HG03432 (cell line): ENCODE measurements at regions not wholly inside any gene's neighbourhood (a gene's known extent, or its start where the extent isn't known, plus 50 kb on each side); places are given as distances from the start of the nearest gene placed in this dataset.

Experiments used
- ATAC-seq: cut with Tn5 transposase; IDR thresholded peaks from one replicate; pipeline ENCODE4 v1.9.1; 2021; ENCODE audit warnings: mild to moderate bottlenecking, moderate library complexity; ENCODE audit not compliant: unreplicated experiment

- ATAC-seq: no peak
These were observed 1129.9 kb downstream of the BRD1 start for GRCh38 chr22:48697694-48698276.

- ATAC-seq: no peak
These were observed 1130.5 kb downstream of the BRD1 start for GRCh38 chr22:48697223-48697622.

GRCh38 chr22:48696371-48696770, 1131.3 kb downstream of the BRD1 start:
- no peak for ATAC-seq

GRCh38 chr22:48695731-48696305, 1131.9 kb downstream of the BRD1 start:
- no peak for ATAC-seq

- ATAC-seq: no peak
These were observed 1132.4 kb downstream of the BRD1 start for GRCh38 chr22:48695251-48695650.

- no peak for ATAC-seq
These were observed 1133.3 kb downstream of the BRD1 start for GRCh38 chr22:48694296-48694883.

GRCh38 chr22:48693377-48694135, 1134.1 kb downstream of the BRD1 start:
- no peak for ATAC-seq

- ATAC-seq: no peak
These were observed 1134.8 kb downstream of the BRD1 start for GRCh38 chr22:48692734-48693376.

GRCh38 chr22:48691431-48691851, 1136.2 kb downstream of the BRD1 start:
- ATAC-seq: no peak

- ATAC-seq: no peak
These were observed 1136.9 kb downstream of the BRD1 start for GRCh38 chr22:48690583-48691317.

GRCh38 chr22:48689206-48689605, 1138.5 kb downstream of the BRD1 start:
- no peak for ATAC-seq

- no peak for ATAC-seq
These were observed 1139.3 kb downstream of the BRD1 start for GRCh38 chr22:48688366-48688765.

- no peak for ATAC-seq
These were observed 1140.1 kb downstream of the BRD1 start for GRCh38 chr22:48687606-48688005.

GRCh38 chr22:48686694-48687302, 1140.9 kb downstream of the BRD1 start:
- no peak for ATAC-seq

- no peak for ATAC-seq
These were observed 1141.9 kb downstream of the BRD1 start for GRCh38 chr22:48685767-48686166.

- ATAC-seq: no peak
These were observed 1144.0 kb downstream of the BRD1 start for GRCh38 chr22:48683640-48684039.

GRCh38 chr22:48682504-48682903, 1145.2 kb downstream of the BRD1 start:
- no peak for ATAC-seq

GRCh38 chr22:48680601-48681000, 1147.1 kb downstream of the BRD1 start:
- ATAC-seq: no peak

GRCh38 chr22:48679656-48680555, 1147.8 kb downstream of the BRD1 start:
- ATAC-seq: no peak
